Epithelial cell of prostate (primary cell): ENCODE measurements at regions not wholly inside any gene's neighbourhood (a gene's known extent, or its start where the extent isn't known, plus 50 kb on each side); places are given as distances from the start of the nearest gene placed in this dataset.
"Not testable (repeated sequence)": the region's sequence is repeated elsewhere in the genome, so short reads cannot be mapped to it uniquely, and the experiment has no call there.

Source experiments
- DNase-seq: peaks from one replicate; pipeline ENCODE4 v3.0.0-alpha.2; 2011; ENCODE audit warnings: low read depth, low spot score
- H3K27ac ChIP-seq: fragments of 450-650 bp; 2 replicates; pipeline ENCODE4 v1.5.1; 2017; ENCODE audit warnings: mild to moderate bottlenecking

- peak overlapping the region; percentile 89 for H3K27ac ChIP-seq
- DNase-seq: peak; percentile 65
Measured at GRCh38 chr17:71187145-71187878, 933.5 kb upstream of the SOX9 start.

- H3K27ac ChIP-seq: peak overlapping the region; percentile 89
- DNase-seq: peak; percentile 85
Measured at GRCh38 chr17:71188811-71189492, 931.9 kb upstream of the SOX9 start.

- peak overlapping the region; percentile 89 for H3K27ac ChIP-seq
- DNase-seq: no peak
Measured at GRCh38 chr17:71189493-71189831, 931.4 kb upstream of the SOX9 start.

- DNase-seq: no peak
- no peak overlapping the region for H3K27ac ChIP-seq
Measured at GRCh38 chr17:71192039-71192555, 928.7 kb upstream of the SOX9 start.

- DNase-seq: no peak
- H3K27ac ChIP-seq: no peak overlapping the region
Measured at GRCh38 chr17:71192848-71193247, 928.0 kb upstream of the SOX9 start.

GRCh38 chr17:71200597-71200996, 920.2 kb upstream of the SOX9 start:
- no peak overlapping the region for H3K27ac ChIP-seq
- DNase-seq: no peak

GRCh38 chr17:71201639-71202038, 919.2 kb upstream of the SOX9 start:
- H3K27ac ChIP-seq: no peak overlapping the region
- DNase-seq: no peak

GRCh38 chr17:71202449-71202848, 918.4 kb upstream of the SOX9 start:
- DNase-seq: no peak
- H3K27ac ChIP-seq: no peak overlapping the region

- no peak for DNase-seq
- no peak overlapping the region for H3K27ac ChIP-seq
Measured at GRCh38 chr17:71203953-71204352, 916.9 kb upstream of the SOX9 start.

GRCh38 chr17:71205951-71206350, 914.9 kb upstream of the SOX9 start:
- H3K27ac ChIP-seq, DNase-seq: not testable (repeated sequence)

- H3K27ac ChIP-seq: peak overlapping the region; percentile 83
- peak; percentile 99 for DNase-seq
Measured at GRCh38 chr17:71208111-71208704, 912.6 kb upstream of the SOX9 start.

- no peak for DNase-seq
- no peak overlapping the region for H3K27ac ChIP-seq
Measured at GRCh38 chr17:71213936-71214335, 906.9 kb upstream of the SOX9 start.

- peak overlapping the region; percentile 26 for H3K27ac ChIP-seq
- DNase-seq: peak; percentile 50
Measured at GRCh38 chr17:71217769-71218168, 903.1 kb upstream of the SOX9 start.

GRCh38 chr17:71224824-71225575, 895.8 kb upstream of the SOX9 start:
- no peak overlapping the region for H3K27ac ChIP-seq
- no peak for DNase-seq

- no peak for DNase-seq
- no peak overlapping the region for H3K27ac ChIP-seq
Measured at GRCh38 chr17:71227841-71228240, 893.0 kb upstream of the SOX9 start.

- DNase-seq: no peak
Measured at GRCh38 chr17:71229070-71229469, 891.8 kb upstream of the SOX9 start.

GRCh38 chr17:71232801-71233559, 887.8 kb upstream of the SOX9 start:
- no peak overlapping the region for H3K27ac ChIP-seq
- DNase-seq: no peak

More at GRCh38 chr17:71229070-71229469, 891.8 kb upstream of the SOX9 start:
- no peak overlapping the region for H3K27ac ChIP-seq

GRCh38 chr17:71234349-71234748, 886.5 kb upstream of the SOX9 start:
- DNase-seq: no peak
- no peak overlapping the region for H3K27ac ChIP-seq

GRCh38 chr17:71237903-71238538, 882.8 kb upstream of the SOX9 start:
- DNase-seq: peak; percentile 41
- H3K27ac ChIP-seq: no peak overlapping the region
